NCI-H82 (cell line): ENCODE measurements at regions not wholly inside any gene's neighbourhood (a gene's known extent, or its start where the extent isn't known, plus 50 kb on each side); places are given as distances from the start of the nearest gene placed in this dataset.

Source experiments
- DNase-seq: peaks from one replicate; lab custom pipeline; 2025; lab: John Stamatoyannopoulos, UW

DNA sequence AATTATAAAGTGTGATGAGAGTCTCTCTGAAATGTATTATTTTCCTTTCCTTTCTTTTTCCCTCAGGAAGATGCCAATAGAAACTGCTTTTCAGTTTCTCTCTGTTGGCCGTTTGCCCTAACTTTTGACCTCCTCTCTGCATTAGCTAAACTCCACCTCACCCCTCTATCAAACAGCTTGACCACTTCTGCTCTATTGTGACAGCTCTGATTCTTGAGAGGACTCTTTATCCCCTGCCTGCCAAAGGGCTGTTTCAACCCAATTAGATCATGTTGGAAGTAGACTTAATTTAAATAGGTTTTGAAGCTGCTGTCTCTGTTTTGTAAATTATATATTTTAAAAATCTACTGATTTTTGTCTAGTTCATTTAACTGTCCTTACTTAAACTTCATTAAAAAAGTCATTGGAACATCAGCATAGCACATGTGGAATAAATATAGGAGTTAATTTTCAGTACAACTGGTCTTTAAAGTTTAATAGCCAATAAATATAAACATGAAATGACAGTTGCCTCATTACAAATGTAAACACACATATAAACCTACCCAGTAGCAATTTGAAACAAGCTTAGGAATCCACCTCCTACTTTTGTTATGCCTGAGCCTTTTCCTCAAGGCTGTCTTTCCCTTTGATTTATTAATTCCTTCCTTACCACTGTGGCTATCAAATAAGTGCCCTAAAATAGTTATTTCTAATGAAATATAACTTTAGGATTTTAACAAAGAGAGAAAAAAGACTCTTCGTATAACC is 152.0 kb downstream of the CHRM3 start:
- no peak for DNase-seq

DNA sequence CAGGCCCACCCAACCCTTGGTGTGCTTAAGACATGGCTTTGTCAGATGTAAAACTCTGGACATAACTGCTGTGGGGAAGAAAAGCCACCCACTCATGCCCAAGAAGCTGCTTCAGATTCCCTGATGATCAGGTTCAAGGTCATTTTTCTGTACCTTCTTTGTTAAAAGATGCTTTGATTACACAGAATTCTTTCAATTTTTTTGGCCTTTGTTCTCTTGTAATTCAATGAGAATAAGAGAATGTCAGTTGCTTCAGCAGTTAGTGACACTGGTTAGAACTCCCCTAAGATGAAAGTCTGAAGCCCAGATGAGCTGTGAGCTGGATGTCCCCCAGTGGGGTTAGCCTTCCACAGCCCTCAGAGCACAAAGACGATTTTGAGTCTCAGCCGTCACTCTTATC is 152.7 kb downstream of the CHRM3 start:
- no peak for DNase-seq

DNA sequence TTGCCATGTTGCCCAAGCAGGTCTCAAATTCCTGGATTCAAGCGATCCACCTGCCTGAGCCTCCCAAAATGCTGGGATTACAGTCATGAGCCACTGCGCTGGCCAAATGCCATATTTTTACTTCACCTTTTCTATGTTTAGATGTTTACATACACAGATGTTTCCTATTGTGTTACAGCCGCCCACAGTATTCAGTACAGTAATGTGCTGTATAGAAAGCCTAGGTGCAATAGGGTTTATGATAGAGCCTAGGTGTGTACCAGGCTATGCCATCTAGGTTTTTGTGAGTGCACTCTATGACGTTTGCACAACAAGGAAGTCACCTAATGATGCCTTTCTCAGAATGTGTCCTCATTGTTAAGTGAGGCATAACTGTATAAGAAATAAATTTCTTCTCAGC is 153.4 kb downstream of the CHRM3 start:
- no peak for DNase-seq

DNA sequence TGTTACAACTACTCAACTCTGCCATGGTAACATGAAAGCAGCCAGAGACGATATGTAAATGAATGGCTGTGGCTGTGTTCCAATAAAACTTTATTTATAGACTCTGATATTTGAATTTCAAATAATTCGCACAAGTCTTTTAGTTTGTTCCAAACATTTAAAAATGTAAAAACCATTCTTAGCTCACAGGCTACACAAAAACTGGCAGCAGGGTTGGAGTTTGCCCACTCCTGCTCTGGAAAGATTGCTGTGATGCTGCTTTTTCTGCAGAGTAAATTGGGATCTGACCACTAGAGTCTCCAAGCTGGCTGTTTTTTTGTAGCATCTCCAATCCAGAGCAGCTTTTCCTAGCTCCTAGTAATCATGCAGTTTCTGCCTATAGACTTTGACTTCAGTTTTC is 157.5 kb downstream of the CHRM3 start:
- no peak for DNase-seq

DNA sequence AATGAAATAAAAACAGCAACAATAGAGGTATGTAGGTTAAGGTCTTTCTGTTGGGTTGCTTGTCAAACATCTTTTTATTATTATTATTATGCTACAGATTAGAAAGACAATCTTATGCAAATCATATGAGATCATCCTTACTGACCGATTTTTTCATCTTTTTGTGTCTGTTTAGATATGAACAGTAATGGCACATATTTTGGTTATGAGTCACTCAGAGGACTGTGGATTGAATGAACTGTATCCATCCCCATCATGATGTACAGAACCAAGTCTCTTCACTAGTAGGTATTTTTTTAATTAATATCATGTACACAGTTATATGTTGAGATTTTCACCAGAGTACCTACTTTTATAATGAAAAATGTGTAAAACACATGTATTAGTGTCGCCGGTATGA is 159.1 kb downstream of the CHRM3 start:
- no peak for DNase-seq

DNA sequence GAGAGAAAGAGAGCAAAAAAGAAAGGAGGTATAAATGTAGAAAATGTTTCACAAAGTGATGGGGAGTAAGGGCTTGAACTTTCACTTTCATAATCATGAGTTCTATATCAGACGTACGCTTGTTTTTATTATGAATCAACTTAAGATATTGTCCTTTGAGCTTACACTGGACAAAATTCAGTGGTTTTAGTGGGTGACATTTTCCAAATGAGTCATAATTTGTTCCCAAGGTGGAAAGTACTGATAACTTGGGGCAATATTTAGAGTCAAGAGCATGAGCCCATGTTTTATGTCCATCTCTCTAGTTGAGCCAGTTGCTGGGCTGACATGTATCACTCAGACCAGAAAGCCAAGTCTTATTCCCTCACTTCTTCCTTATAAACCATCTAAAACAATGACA is 161.6 kb downstream of the CHRM3 start:
- DNase-seq: no peak

DNA sequence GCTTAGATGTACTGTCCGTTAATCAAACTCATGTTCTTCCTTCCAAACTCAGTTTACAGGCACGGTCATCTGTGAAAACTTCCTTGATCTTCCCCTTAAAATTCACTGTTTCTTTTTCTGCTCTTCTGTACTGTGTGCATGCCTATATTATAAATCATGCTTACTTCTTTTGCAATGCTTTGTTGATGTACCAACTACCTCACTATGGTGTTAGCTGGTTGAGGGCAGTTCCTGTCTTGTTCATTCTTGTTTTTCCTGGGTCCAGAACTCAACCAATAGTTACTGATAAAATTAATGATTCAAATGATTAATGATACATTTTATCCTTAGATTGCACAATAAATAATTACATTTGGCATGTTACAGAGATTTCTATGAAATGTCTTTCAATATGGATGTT is 163.8 kb downstream of the CHRM3 start:
- no peak for DNase-seq

DNA sequence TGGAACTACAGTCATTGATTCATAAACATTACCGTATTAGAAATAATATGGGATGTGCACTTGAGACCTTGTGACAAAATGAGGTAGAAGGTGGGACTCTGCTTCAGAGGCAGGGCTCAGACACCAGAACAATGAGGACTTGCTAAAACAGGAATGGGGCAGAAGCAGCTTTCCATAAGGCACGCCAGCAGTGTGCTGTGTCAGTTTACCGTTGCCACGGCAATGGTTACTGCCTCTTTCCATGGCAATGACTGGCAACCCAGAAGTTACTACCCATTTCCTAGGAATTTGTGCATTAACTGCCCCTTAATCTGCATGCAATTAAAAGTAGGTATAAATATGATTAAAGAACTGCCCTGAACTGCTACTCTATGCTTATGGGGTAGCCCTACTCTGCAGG is 169.0 kb downstream of the CHRM3 start:
- no peak for DNase-seq

DNA sequence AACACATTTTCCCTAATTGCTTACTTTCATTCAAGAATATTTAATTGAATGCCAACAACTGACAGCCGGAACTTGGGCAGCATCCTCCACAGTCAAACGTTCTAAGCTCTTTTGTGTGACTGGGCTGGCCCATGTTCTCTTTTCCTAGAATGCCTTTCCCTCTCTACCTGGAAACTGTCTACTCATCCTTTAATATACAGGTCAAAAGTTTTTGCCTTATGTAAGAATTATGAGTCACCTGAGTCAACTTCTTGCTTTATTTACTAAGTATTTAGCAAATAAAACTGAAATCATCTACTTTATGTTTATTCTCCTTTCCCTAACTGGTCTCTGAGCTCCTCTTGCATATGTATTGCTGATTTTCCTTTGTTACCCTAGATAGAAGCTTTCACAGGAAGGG is 172.2 kb downstream of the CHRM3 start:
- no peak for DNase-seq

DNA sequence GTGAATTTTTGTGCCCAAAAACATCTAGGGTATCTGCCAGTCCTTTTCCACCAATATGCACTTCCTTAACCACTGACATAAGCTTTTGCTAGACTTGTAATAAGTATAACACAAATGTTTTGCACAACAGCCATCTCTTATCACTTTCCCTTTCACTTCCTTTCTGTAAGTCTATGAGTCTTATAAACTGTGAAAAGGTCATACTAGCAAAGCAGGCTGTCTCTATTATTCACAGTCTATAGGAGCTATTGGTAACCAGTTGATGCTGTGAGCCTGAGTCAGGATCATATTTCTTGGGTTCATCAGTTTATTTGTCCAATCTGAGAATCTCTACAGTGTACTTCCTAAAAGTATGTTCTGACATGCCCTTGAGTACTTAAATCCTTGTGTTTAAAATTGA is 172.6 kb downstream of the CHRM3 start:
- DNase-seq: no peak

DNA sequence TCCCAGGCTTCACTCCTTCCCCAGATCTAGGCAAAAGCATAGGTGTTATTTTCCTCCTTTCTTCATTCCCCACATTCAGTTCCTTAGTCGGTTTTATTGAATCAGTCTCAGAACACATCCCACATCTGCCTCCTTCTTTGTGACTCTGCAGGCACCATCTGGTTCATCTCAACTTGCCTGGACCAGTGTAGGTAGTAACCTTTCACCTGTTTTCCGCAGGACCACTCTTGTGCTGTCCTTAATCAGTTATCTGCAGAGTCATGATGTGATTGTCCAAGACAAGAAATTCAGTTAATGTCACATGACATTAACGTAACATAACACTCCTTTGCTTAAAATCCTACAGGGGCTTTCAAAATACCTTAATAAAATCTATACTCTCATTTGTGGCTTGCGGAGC is 174.6 kb downstream of the CHRM3 start:
- DNase-seq: no peak

DNA sequence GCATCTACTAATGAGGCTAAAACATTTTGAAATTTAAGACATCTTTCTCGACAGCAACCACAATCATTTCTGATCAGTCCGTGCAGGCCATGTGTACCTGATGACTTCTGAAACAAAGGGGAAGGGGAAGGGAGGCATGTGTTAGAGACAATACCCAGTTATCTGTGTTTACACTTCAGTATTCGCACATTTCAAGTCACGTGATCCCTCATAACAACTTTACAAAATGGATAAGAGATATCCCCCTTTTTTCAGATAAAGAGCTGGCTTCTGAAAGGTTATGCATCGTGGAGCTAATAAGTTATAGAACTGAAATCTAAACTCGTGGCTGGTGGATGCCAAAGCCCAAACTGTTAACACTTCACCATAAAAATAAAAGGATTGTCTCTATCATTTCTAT is 175.7 kb downstream of the CHRM3 start:
- DNase-seq: no peak

DNA sequence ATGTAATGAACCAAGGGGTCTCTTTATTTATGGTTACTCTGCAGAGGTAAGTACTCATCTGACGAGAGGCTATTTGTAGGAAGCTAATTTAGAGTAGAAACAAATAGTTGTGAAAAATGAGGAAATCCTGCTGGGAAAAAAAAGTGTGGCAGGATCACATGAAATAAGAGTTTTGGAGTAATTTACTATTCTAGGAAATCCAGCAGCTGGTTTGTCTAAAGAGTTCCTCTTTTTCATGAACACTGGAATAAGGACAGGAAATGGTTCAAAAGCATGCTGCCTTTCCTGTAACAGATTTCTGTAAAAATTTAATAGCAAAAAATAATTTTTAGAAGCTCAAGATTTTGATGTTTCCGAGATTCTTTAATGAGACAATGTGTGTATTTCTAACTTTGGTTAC is 177.3 kb downstream of the CHRM3 start:
- DNase-seq: no peak

DNA sequence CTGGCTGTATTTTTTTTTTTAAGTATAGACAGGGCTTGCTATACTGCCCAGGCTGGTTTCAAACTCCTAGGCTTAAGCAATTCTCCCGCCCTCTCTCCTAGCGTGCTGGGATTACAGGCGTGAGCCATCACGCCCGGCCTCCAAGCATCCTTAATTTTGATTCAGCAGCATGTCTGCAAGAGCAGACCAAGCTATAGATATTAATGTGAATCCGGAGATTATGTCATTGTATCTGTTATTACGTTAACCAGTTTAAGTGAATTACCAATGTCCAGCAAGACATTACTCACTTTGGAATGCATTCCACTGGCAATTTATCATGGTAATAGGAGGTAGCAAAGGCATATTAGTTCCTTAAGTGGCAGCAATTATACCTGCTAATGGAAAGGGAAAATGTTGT is 179.7 kb downstream of the CHRM3 start:
- DNase-seq: peak; percentile 20

DNA sequence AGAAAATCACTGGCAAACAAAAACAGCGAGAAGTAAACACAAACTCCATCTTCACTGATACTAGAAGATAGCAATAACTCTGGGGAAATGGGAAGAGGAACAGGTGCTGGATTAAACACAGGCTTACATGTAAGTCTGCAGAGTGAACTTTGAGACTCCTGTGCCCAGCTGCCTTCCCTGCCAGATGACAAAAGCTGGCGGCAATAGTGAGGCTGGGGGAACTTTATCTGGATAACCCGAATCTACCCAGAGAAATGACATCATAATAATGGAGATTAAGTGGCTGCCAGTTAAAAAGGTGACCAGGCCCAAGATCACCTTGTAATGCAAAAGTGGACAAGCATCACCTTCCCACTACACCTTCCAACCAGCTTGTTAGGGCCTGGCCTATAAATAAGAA is 184.5 kb downstream of the CHRM3 start:
- DNase-seq: no peak

DNA sequence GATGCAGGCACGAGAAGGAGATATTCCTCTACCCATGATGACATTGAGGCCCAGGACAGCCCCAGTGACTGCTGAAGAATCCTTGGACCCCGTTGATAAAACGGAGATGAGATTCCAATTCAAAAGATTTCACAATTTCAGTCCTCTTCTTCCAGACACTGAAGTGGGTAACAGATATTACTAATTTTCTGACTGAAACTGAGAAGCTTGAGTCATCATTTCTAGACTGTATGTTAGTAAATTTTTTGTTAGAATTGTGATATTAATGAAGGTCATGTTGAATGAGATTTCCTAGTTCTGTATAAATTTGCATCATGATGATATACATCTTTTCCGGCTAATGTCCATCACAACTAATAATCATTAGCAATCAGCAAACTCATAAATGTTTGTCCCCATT is 185.8 kb downstream of the CHRM3 start:
- DNase-seq: no peak

DNA sequence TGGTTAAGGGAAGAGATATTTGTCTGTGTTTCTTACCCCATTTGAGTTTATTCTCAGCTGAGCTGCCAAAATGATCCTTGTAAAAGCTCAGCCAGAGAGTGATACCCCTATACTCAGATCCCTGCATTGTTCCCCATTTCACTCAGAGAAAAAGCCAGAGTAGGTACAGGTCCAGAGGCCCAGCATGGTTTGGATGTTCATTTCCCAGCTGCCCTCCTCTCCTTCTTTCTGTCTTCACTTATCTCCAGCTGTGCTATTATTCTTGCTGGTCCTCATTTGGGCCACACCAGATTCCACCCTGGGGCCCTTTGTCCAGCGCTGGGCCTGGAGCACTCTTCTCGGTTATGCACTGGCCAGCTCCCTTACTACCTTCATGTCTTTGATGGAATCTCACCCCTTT is 187.7 kb downstream of the CHRM3 start:
- no peak for DNase-seq

DNA sequence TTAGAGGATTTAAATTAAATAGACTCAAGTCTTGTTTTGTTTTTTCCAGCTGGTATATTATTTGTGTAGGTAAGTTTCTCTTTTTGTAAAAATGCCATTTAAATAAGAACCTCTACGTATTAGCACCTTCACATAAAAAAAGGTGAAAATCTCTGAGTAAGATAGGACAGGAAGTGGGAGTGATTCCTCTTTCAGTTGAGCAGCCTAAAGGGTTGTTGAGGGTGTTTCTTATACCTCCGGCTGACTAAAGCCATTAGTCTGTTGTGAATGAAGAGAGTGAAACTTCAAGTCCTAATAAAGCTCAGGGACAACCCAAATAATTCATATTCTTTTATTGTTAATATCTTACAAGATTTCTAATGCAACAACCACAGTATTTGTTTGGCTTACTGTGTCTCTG is 188.7 kb downstream of the CHRM3 start:
- no peak for DNase-seq

DNA sequence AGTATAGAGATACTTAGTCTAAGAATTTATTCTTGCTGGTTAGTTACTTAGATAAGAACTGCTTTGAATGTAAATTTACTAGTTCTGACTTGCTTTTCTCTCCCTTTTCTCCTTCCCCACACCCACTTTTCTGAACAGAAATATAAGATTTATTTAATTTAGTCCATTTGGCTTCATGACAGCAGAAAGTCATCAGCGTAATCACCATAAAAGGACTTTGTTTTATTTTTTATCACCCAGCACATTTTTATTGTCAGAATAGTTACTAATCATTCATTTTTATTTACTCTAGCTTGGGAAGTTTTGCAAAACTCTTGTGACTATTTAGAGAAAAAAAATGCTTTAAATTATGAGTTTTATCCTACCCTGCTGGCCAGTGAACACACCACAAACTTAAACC is 197.2 kb downstream of the CHRM3 start:
- no peak for DNase-seq

DNA sequence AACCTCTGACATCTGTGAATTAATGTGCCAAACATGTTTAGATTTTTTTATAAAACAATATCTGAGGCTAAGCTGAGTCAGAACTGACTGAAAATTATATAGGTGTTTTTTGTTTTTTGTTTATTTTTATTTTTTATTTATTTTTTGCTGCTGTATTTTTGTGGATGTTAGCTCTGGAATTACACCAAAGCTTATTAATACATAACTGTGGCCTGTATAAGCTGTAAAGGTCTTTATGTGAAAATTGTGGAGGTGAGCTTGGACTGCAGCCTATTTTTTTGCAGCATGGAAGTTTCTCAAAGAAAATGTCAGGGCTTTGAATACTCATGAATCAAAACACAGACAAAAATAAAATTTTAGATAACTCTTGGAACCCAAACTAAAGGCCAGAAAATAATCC is 199.8 kb downstream of the CHRM3 start:
- no peak for DNase-seq

DNA sequence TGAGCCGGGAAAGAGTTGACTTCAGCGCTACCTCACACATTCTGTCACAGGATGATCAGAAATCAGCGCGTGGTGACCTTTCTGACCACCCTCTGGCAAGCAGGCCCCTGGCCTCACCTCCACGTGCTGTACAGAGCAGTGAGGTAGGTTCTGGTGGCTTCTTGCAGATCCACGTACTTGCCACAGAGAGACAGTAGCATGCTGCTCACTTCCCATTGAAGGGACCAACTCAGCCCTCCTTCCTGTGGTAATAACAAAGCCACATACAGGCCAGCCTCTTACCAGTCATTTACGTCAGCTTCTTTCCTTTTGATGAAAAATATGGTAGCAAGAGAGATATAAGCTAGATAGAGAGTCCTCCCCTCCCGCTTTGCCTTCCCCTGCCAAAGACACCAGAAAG is 200.7 kb downstream of the CHRM3 start:
- peak; percentile 11 for DNase-seq

DNA sequence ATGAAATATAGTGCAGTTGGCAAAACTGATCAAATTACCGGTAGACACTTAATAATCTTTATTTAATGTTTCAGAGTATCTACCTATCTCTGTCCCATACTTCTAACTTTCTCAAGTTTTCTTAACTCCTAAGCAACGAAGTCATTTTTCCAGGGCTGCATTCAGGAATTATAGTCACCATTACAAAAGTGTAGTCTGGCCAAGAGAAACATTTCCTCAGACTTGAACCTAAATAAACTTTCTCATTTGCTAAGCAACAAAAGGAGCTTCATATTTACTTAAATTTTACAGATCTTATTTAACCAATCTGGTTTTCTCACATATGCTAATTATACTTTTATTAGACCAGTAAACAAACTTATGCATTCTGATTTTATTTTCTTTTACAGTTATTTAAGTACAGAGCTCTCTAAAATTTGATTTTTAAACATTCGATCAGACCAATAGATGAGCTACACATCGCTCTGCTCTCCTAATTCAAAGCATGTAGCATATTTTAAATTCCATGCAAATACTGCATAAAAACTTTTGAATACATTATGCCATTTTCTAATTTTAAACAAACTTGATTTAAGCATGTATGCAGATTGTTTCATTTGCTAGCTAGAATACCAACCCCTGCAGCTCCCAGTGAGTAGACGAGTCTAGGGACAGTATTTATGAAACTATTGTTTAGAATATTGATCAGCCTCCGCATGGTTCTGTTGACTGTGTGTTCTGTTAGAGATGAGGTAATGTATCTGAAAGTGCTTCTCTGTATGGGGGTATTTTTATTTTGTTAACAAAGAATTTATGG is 201.4 kb downstream of the CHRM3 start:
- no peak for DNase-seq

DNA sequence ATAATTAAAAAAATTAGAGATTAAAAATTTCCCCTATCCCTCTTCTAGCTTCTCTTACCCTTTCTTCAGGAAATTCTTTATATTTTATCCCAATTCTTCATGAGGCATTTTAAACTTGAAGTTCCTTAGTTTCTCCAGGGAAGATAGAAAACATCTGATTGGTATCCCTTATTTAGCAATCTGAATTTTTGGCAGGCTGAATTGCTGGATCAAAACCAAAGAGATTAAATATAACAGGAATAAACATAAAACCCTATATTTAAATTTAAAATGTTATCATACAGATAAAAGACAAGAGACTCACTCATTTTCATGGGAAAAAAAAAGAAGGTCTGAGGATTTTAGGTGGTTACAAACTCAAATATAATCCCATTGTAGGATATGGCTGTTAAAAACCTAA is 204.2 kb downstream of the CHRM3 start:
- DNase-seq: no peak

DNA sequence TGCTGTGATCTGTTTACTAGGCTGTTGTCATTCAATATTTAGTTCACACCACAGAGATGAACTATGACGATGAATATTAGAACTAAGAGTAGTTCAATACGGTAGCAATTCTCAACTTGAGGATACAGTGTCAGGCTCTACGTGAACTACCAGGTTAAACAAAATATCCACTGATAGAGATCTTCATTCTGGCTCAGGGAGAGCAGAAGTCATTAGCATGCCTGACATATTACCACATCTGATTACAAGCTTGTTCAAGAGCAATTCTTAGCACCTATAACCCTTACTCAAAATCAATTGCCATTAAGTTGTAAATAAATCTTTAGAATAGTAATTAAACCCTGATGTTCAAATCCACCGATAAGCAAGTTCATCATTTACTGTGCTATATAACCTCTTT is 207.2 kb downstream of the CHRM3 start:
- DNase-seq: no peak
